Prostate gland (tissue), 2 donors: ENCODE measurements at regions not wholly inside any gene's neighbourhood (a gene's known extent, or its start where the extent isn't known, plus 50 kb on each side); places are given as distances from the start of the nearest gene placed in this dataset.
"Not testable (repeated sequence)": the region's sequence is repeated elsewhere in the genome, so short reads cannot be mapped to it uniquely, and the experiment has no call there.

ENCODE experiments used
- DNase-seq: peaks from one replicate; pipeline ENCODE4 v3.0.0-alpha.2; 2019; ENCODE audit warnings: low spot score
- H3K27ac ChIP-seq, 2 donors: fragments of 200-600 bp; sonication (generic); 2 replicates each; pipeline ENCODE4 v1.5.1; 2017 to 2019
- H3K27me3 ChIP-seq: fragments of 200-600 bp; sonication (generic); replicated peaks from 2 replicates; pipeline ENCODE4 v1.5.1; 2019; ENCODE audit not compliant: insufficient read depth
- H3K36me3 ChIP-seq, 2 donors: fragments of 200-600 bp; sonication (generic); 1 replicate in 1 of 2; 2 replicates in 1 of 2; pipeline versions ENCODE4 v1.5.1 to v1.8.1; 2017 to 2019
- H3K4me1 ChIP-seq: fragments of 200-600 bp; sonication (generic); replicated peaks from 2 replicates; pipeline ENCODE4 v1.5.1; 2019
- H3K4me3 ChIP-seq, 2 donors: fragments of 200-600 bp; sonication (generic); 2 replicates each; pipeline ENCODE4 v1.5.1; 2017 to 2019
- H3K9me3 ChIP-seq: fragments of 200-600 bp; sonication (generic); 2 replicates; pipeline ENCODE4 v1.5.1; 2017
- POLR2A ChIP-seq: fragments of 450-650 bp; IDR thresholded peaks from one replicate; pipeline ENCODE4 v1.6.1; 2016; ENCODE audit warnings: antibody characterized with exemption, mild to moderate bottlenecking
- POLR2AphosphoS5 ChIP-seq: sonication (generic); formaldehyde crosslinking; IDR thresholded peaks from one replicate; pipeline ENCODE4 v1.6.1; 2017; ENCODE audit warnings: antibody characterized with exemption
- WGBS: methylation state at CpG from one replicate; pipeline ENCODE4 v1.1.5; 2018; 5-methylcytosine and 5-hydroxymethylcytosine counted together
- intact Hi-C: fragments of 100-400 bp; cut with DNase I; formaldehyde crosslinking; loops from one replicate; pipeline ENCODE4 v1.14.2; 2022
- TF ChIP-seq, protein P1 (sequence below), 4 experiments: fragments of 200-600 bp in 2 of 4; fragments of 450-650 bp in 2 of 4; sonication (generic) in 2 of 4; IDR thresholded peaks; 1 replicate in 3 of 4; 2 replicates in 1 of 4; pipeline ENCODE4 v1.5.1; 2016 to 2019; ENCODE audit warnings: antibody characterized with exemption in 4 of 4, mild to moderate bottlenecking in 2 of 4, moderate library complexity in 2 of 4

- no peak for DNase-seq
- Histone ChIP-seq H3K27ac (no peak overlapping the region), H3K4me3 (no peak overlapping the region), H3K27me3 (no peaks in the 10 kb centered on the region), H3K9me3 (no peaks in the 10 kb centered on the region), H3K36me3 (no peaks in the 10 kb centered on the region), H3K4me1 (no peaks in the 10 kb centered on the region)
- TF ChIP-seq, protein P1, sequence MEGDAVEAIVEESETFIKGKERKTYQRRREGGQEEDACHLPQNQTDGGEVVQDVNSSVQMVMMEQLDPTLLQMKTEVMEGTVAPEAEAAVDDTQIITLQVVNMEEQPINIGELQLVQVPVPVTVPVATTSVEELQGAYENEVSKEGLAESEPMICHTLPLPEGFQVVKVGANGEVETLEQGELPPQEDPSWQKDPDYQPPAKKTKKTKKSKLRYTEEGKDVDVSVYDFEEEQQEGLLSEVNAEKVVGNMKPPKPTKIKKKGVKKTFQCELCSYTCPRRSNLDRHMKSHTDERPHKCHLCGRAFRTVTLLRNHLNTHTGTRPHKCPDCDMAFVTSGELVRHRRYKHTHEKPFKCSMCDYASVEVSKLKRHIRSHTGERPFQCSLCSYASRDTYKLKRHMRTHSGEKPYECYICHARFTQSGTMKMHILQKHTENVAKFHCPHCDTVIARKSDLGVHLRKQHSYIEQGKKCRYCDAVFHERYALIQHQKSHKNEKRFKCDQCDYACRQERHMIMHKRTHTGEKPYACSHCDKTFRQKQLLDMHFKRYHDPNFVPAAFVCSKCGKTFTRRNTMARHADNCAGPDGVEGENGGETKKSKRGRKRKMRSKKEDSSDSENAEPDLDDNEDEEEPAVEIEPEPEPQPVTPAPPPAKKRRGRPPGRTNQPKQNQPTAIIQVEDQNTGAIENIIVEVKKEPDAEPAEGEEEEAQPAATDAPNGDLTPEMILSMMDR (IDR thresholded peaks at IDR 0.05), result no peak
- TF ChIP-seq POLR2A, result no peak
- TF ChIP-seq POLR2AphosphoS5, result no peak
- WGBS, result 50% methylated on average over 6 of the region's 6 CpGs
- intact Hi-C loops, result no loop called here
These were observed 605.1 kb downstream of the BCOR start for GRCh38 chrX:39492497-39493162.

DNA sequence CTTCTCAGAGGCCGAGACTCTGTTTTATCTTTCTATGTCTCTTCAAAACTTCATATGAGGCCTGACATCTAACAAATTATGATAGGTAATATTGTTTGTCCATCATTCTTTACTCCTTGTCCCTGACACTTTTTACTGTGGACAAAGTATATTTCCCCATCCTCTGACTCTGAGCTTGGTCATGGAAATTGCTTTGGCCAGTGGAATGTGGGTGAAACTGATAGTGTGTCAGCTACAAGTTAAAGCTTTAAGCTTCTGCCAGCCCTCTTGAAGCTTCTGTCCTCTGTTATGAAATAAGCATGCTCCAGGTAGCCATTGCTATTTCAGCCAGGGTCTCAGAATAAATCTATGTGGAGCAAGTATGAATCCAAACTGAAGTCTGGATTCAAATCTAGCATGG, 604.6 kb downstream of the BCOR start:
- Histone ChIP-seq H3K9me3 (no peaks in the 10 kb centered on the region), H3K4me1 (no peaks in the 10 kb centered on the region), H3K4me3 (no peak overlapping the region), H3K36me3 (no peaks in the 10 kb centered on the region), H3K27me3 (no peaks in the 10 kb centered on the region), H3K27ac (no peak overlapping the region)
- TF ChIP-seq POLR2A (no peak), POLR2AphosphoS5 (no peak)
- TF ChIP-seq, protein P1 (IDR thresholded peaks at IDR 0.05), result no peak
- WGBS, result 100% methylated on average over 1 of the region's 1 CpG
- intact Hi-C loops, result no loop called here
- DNase-seq, result no peak

DNA sequence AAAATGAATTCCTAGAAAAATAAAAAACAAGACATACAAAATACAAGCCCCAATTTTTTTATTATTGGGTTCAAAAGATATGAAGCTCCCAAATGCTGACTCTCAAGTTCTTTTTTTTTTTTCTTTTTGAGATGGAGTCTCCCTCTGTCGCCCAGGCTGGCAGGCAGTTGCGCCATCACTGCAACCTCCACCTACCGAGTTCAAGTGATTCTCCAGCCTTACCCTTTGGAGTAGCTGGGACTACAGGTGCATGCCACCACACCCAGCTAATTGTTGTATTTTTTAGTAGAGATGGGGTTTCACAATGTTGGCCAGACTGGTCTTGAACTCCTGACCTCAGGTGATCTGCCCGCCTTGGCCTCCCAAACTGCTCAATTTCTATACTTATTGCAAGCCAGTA, 600.6 kb downstream of the BCOR start:
- WGBS, result 84% methylated on average over 4 of the region's 4 CpGs
- H3K27me3 ChIP-seq, result not testable (repeated sequence)

GRCh38 chrX:39497702-39498265, 600.0 kb downstream of the BCOR start:
- Histone ChIP-seq H3K27me3 (no peaks in the 10 kb centered on the region), H3K27ac (no peak overlapping the region), H3K4me3 (no peak overlapping the region), H3K9me3 (no peaks in the 10 kb centered on the region), H3K36me3 (no peaks in the 10 kb centered on the region), H3K4me1 (no peaks in the 10 kb centered on the region)
- TF ChIP-seq, protein P1 (IDR thresholded peaks at IDR 0.05), result no peak
- TF ChIP-seq POLR2A (no peak), POLR2AphosphoS5 (no peak)
- DNase-seq, result no peak
- WGBS, result 87% methylated on average over 4 of the region's 7 CpGs
- intact Hi-C loops, result no loop called here

More for the DNA sequence above, 600.6 kb downstream of the BCOR start:
- H3K4me3 ChIP-seq, H3K27ac ChIP-seq, H3K36me3 ChIP-seq, H3K9me3 ChIP-seq, DNase-seq, H3K4me1 ChIP-seq, intact Hi-C loops: not testable (repeated sequence)

- intact Hi-C loops, result no loop called here
- no peak for TF ChIP-seq POLR2AphosphoS5
- TF ChIP-seq POLR2A, result no peak
- TF ChIP-seq, protein P1 (IDR thresholded peaks at IDR 0.05), result no peak
- no peak for DNase-seq
- H3K27ac ChIP-seq, result no peak overlapping the region
- no peaks in the 10 kb centered on the region for H3K9me3 ChIP-seq
- H3K4me3 ChIP-seq, result no peak overlapping the region
- H3K36me3 ChIP-seq, result no peaks in the 10 kb centered on the region
- no peaks in the 10 kb centered on the region for H3K27me3 ChIP-seq
- H3K4me1 ChIP-seq, result no peaks in the 10 kb centered on the region
These were observed 597.8 kb downstream of the BCOR start for GRCh38 chrX:39499996-39500395.
